Breast epithelium (tissue), 3 donors: ENCODE measurements at regions not wholly inside any gene's neighbourhood (a gene's known extent, or its start where the extent isn't known, plus 50 kb on each side); places are given as distances from the start of the nearest gene placed in this dataset.

Source experiments
- CTCF ChIP-seq, 3 donors: fragments of 450-650 bp; IDR thresholded peaks; one replicate each; pipeline ENCODE4 v1.5.1; 2016 to 2017; ENCODE audit warnings: antibody characterized with exemption in 3 of 3, mild to moderate bottlenecking in 3 of 3, moderate library complexity in 3 of 3
- POLR2A ChIP-seq: fragments of 450-650 bp; IDR thresholded peaks from one replicate; pipeline ENCODE4 v1.6.1; 2016; ENCODE audit warnings: antibody characterized with exemption, mild to moderate bottlenecking, moderate library complexity
- POLR2AphosphoS5 ChIP-seq, 3 donors: sonication (generic); formaldehyde crosslinking; IDR thresholded peaks; one replicate each; pipeline ENCODE4 v1.6.1; 2017; ENCODE audit warnings: antibody characterized with exemption in 3 of 3

- no peak for TF ChIP-seq CTCF (IDR thresholded peaks at IDR 0.05)
- TF ChIP-seq POLR2A, result no peak
- TF ChIP-seq POLR2AphosphoS5 (IDR thresholded peaks at IDR 0.05), result no peak
These were observed 381.6 kb downstream of the GJA1 start for GRCh38 chr6:121816906-121817540.
